Stomach (tissue), 4 donors: ENCODE measurements at regions not wholly inside any gene's neighbourhood (a gene's known extent, or its start where the extent isn't known, plus 50 kb on each side); places are given as distances from the start of the nearest gene placed in this dataset.

ENCODE experiments used
- CTCF ChIP-seq, 7 experiments: fragments of 450-650 bp in 4 of 7; fragments of 200-600 bp in 3 of 7; sonication (generic) in 3 of 7; IDR thresholded peaks; one replicate each; pipeline ENCODE4 v1.5.1; 2016 to 2019; ENCODE audit warnings: antibody characterized with exemption in 7 of 7, control low read depth in 2 of 7, mild to moderate bottlenecking in 1 of 7
- POLR2AphosphoS5 ChIP-seq, 3 donors: sonication (generic); formaldehyde crosslinking; IDR thresholded peaks; one replicate each; pipeline ENCODE4 v1.6.1; 2016; ENCODE audit warnings: antibody characterized with exemption in 3 of 3

- TF ChIP-seq CTCF (IDR thresholded peaks at IDR 0.05) (no peak), POLR2AphosphoS5 (IDR thresholded peaks at IDR 0.05) (no peak)
Measured at GRCh38 chr1:184160236-184160635, 108.7 kb downstream of the TSEN15 start.
